ENCODE measurements at regions not wholly inside any gene's neighbourhood (a gene's known extent, or its start where the extent isn't known, plus 50 kb on each side); places are given as distances from the start of the nearest gene placed in this dataset.

GRCh38 chr17:74097450-74098135 is 105.9 kb upstream of the RPL38 start:
- peaks cover 0 to 37% of the 10 kb centered on the region in 2 donors for H3K27me3 ChIP-seq
- H3K36me3 ChIP-seq, result no peaks in the 10 kb centered on the region
- H3K27ac ChIP-seq, result no peak overlapping the region
- TF ChIP-seq POLR2AphosphoS5 (IDR thresholded peaks at IDR 0.05), result no peak
- TF ChIP-seq, protein P1, sequence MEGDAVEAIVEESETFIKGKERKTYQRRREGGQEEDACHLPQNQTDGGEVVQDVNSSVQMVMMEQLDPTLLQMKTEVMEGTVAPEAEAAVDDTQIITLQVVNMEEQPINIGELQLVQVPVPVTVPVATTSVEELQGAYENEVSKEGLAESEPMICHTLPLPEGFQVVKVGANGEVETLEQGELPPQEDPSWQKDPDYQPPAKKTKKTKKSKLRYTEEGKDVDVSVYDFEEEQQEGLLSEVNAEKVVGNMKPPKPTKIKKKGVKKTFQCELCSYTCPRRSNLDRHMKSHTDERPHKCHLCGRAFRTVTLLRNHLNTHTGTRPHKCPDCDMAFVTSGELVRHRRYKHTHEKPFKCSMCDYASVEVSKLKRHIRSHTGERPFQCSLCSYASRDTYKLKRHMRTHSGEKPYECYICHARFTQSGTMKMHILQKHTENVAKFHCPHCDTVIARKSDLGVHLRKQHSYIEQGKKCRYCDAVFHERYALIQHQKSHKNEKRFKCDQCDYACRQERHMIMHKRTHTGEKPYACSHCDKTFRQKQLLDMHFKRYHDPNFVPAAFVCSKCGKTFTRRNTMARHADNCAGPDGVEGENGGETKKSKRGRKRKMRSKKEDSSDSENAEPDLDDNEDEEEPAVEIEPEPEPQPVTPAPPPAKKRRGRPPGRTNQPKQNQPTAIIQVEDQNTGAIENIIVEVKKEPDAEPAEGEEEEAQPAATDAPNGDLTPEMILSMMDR (IDR thresholded peaks at IDR 0.05), result no peak
- H3K4me3 ChIP-seq, result no peak overlapping the region
- H3K4me1 ChIP-seq, result no peaks in the 10 kb centered on the region
- intact Hi-C loops (cut with DNase I; ENCODE audit: low total_unique reads), result no loop called here
- DNase-seq (ENCODE audit: low spot score in 2 of 2), result no peak
- peaks cover 0 to 7% of the 10 kb centered on the region in 2 donors for H3K9me3 ChIP-seq

DNA sequence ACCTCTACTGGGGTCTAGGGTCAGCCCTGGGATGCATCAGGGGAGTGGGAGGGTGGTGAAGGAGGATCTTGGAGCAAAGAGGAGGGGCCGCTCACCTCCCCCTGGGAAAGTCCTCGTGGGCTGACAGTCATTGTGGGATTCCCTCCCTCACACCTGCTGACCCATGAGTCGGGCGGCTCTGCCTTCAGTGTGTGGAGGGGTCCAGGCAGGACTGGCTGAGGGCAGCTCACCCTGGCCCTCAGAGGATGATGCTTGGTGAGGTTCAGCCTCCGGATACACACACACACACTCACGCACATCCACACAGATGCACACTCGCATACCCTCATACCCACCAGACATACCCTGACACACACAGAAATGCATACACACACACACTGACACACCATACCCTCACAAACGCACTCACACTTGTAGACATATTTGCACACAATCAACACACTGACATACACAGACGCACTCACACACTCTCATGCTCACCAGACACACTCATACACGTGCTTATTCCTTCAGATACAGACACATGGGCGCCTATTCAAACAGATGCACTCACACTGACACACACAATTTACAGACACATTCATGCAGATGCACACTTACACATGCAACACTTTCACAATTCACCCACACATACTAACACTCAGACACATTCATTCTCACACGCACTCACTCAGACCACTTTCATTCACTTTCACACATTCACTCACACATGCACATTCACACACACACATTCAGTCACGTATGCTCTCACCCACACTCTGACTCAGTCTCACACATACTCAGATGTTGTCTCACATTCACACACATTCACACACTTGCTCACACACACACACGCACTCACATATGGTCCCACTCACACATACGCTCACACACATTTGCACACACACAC is 105.1 kb upstream of the RPL38 start:
- no peak for DNase-seq (ENCODE audit: low spot score in 2 of 2)
- no peak overlapping the region for H3K27ac ChIP-seq
- intact Hi-C loops (cut with DNase I; ENCODE audit: low total_unique reads), result no loop called here
- H3K4me3 ChIP-seq, result no peak overlapping the region
- TF ChIP-seq, protein P1 (IDR thresholded peaks at IDR 0.05), result no peak
- TF ChIP-seq POLR2A (IDR thresholded peaks at IDR 0.05) (no peak), POLR2AphosphoS5 (IDR thresholded peaks at IDR 0.05) (no peak)
- no peaks in the 10 kb centered on the region for H3K36me3 ChIP-seq
- H3K9me3 ChIP-seq, result no peaks in the 10 kb centered on the region
- no peaks in the 10 kb centered on the region for H3K4me1 ChIP-seq
- peaks cover 0 to 45% of the 10 kb centered on the region in 2 donors for H3K27me3 ChIP-seq

DNA sequence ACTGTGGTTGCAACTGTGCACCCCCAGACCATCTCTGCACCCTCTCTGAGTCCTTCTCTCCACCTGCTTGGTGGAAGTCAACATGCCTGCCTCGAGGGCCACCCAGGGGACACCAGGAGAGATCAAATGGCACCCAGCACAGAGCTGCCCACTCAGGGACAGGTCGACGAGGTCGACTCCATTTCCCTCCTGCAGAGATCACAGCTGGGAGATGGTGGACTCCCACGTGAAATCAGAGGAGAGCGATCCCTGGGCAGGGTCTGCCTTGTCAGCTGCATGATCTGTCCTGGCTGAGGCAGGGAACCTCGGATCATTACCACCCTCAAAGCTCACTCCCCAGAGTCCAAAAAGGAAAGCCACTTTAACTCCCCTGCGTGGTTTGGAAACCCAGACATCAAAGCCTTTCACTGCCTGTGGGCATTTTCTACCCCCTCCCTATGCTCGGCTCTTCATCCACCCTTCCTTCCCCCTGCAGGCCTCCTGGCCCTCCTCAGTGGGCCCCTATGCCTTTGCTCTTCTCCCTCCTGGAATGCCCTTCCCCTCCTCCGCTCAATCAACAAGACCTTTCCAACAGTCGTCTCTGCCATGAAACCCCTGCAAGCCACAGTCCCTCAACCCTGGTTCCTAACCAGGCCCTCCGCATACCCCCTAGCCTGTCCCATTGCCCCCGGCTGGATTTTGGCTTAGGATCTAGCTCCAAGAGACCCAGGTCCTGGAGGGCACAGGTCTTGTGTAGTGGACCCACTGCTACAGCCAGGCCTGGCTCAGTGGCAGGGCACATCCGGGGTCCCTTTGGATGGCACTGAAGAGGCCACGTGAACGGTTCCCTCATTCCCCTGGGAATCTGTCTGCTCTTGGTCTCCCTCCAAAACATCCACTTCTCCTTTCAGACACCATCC is 103.8 kb upstream of the RPL38 start:
- no peaks in the 10 kb centered on the region for H3K36me3 ChIP-seq
- peaks cover 0 to 54% of the 10 kb centered on the region in 2 donors for H3K27me3 ChIP-seq

DNA sequence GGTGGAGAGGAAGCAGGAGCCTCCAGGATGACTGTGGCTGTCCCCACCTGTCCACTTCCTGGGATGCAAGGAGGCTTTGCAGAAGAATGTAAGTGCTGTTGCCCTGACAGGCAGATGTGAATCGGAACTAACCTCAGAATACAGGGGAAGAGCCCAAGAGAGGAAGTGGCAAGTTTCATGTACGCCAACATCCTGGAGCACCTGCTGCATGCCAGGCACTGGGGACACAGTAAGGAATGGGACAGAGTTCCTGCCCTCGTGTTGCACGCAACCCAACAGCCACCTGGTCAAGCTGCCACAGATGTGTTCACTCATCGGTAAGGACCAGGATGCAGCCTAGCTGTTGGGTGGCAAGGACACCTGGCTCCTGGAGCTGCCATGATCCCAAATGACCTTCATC is 98.6 kb upstream of the RPL38 start:
- peaks cover 0 to 62% of the 10 kb centered on the region in 2 donors for H3K27me3 ChIP-seq
- no peaks in the 10 kb centered on the region for H3K36me3 ChIP-seq
- DNase-seq (ENCODE audit: low spot score in 2 of 2), result no peak
- TF ChIP-seq POLR2A (IDR thresholded peaks at IDR 0.05) (no peak), POLR2AphosphoS5 (IDR thresholded peaks at IDR 0.05) (no peak)
- TF ChIP-seq, protein P1 (IDR thresholded peaks at IDR 0.05), result no peak
- no peaks in the 10 kb centered on the region for H3K4me1 ChIP-seq
- H3K9me3 ChIP-seq, result no peaks in the 10 kb centered on the region
- H3K27ac ChIP-seq, result no peak overlapping the region
- intact Hi-C loops (cut with DNase I; ENCODE audit: low total_unique reads), result no loop called here
- no peak overlapping the region for H3K4me3 ChIP-seq

More for the DNA sequence above, 103.8 kb upstream of the RPL38 start:
- no peak for DNase-seq (ENCODE audit: low spot score in 2 of 2)
- Histone ChIP-seq H3K4me3 (no peak overlapping the region), H3K9me3 (no peaks in the 10 kb centered on the region), H3K4me1 (no peaks in the 10 kb centered on the region), H3K27ac (no peak overlapping the region)
- TF ChIP-seq, protein P1 (IDR thresholded peaks at IDR 0.05), result no peak
- TF ChIP-seq POLR2AphosphoS5 (IDR thresholded peaks at IDR 0.05), result no peak
- no peak for TF ChIP-seq POLR2A (IDR thresholded peaks at IDR 0.05)
- intact Hi-C loops (cut with DNase I; ENCODE audit: low total_unique reads), result no loop called here

All from breast epithelium (tissue), 4 donors.